ENCODE measurements at regions not wholly inside any gene's neighbourhood (a gene's known extent, or its start where the extent isn't known, plus 50 kb on each side); places are given as distances from the start of the nearest gene placed in this dataset.

GRCh38 chr4:100803751-100804150 is 285.9 kb upstream of the EMCN start:
- no peak for DNase-seq

GRCh38 chr4:100799761-100800539 is 282.1 kb upstream of the EMCN start:
- DNase-seq: no peak

GRCh38 chr4:100797791-100798190 is 280.0 kb upstream of the EMCN start:
- no peak for DNase-seq

GRCh38 chr4:100797356-100797755 is 279.5 kb upstream of the EMCN start:
- no peak for DNase-seq

GRCh38 chr4:100796332-100796731 is 278.5 kb upstream of the EMCN start:
- no peak for DNase-seq

- no peak for DNase-seq
These were observed 277.8 kb upstream of the EMCN start for GRCh38 chr4:100795581-100795980.

GRCh38 chr4:100790836-100791615 is 273.2 kb upstream of the EMCN start:
- no peak for DNase-seq

GRCh38 chr4:100789991-100790390 is 272.2 kb upstream of the EMCN start:
- no peak for DNase-seq

GRCh38 chr4:100786481-100786880 is 268.7 kb upstream of the EMCN start:
- DNase-seq: no peak

GRCh38 chr4:100782356-100782755 is 264.5 kb upstream of the EMCN start:
- no peak for DNase-seq

GRCh38 chr4:100781435-100781834 is 263.6 kb upstream of the EMCN start:
- no peak for DNase-seq

GRCh38 chr4:100780126-100780525 is 262.3 kb upstream of the EMCN start:
- DNase-seq: no peak

- DNase-seq: no peak
These were observed 260.6 kb upstream of the EMCN start for GRCh38 chr4:100778431-100778830.

GRCh38 chr4:100762738-100763137 is 244.9 kb upstream of the EMCN start:
- DNase-seq: no peak

- no peak for DNase-seq
These were observed 236.9 kb upstream of the EMCN start for GRCh38 chr4:100754751-100755150.

GRCh38 chr4:100746141-100746739 is 228.4 kb upstream of the EMCN start:
- no peak for DNase-seq

GRCh38 chr4:100742045-100742444 is 224.2 kb upstream of the EMCN start:
- DNase-seq: peak; percentile 11

GRCh38 chr4:100739426-100739825 is 221.6 kb upstream of the EMCN start:
- no peak for DNase-seq

GRCh38 chr4:100738196-100739165 is 220.7 kb upstream of the EMCN start:
- DNase-seq: no peak

GRCh38 chr4:100736641-100737451 is 219.0 kb upstream of the EMCN start:
- peak; percentile 8 for DNase-seq

- DNase-seq: no peak
These were observed 211.0 kb upstream of the EMCN start for GRCh38 chr4:100728861-100729260.
